Neural progenitor cell (in vitro differentiated cells): ENCODE measurements at regions not wholly inside any gene's neighbourhood (a gene's known extent, or its start where the extent isn't known, plus 50 kb on each side); places are given as distances from the start of the nearest gene placed in this dataset.

Experiments
- CTCF ChIP-seq: fragments of 200-600 bp; sonication (generic); IDR thresholded peaks from 2 replicates; pipeline ENCODE4 v1.5.1; 2017; ENCODE audit warnings: antibody characterized with exemption, mild to moderate bottlenecking
- EZH2 ChIP-seq: fragments of 200-600 bp; sonication (generic); IDR thresholded peaks from 2 replicates; pipeline ENCODE4 v1.6.1; 2017; ENCODE audit warnings: antibody characterized with exemption, mild to moderate bottlenecking, moderate library complexity
- EZH2phosphoT487 ChIP-seq: fragments of 200-600 bp; sonication (generic); IDR thresholded peaks from 2 replicates; pipeline ENCODE4 v1.6.1; 2017; ENCODE audit warnings: antibody characterized with exemption

- TF ChIP-seq CTCF (no peak), EZH2 (no peak), EZH2phosphoT487 (no peak)
Observed at GRCh38 chr15:39499681-39500080, 81.2 kb upstream of the THBS1 start.
